Mesothelial cell of epicardium (in vitro differentiated cells): ENCODE measurements at regions not wholly inside any gene's neighbourhood (a gene's known extent, or its start where the extent isn't known, plus 50 kb on each side); places are given as distances from the start of the nearest gene placed in this dataset.

Experiments used
- DNase-seq, 2 experiments: peaks; one replicate each; pipeline ENCODE4 v3.0.0; 2021; ENCODE audit warnings: low spot score in 2 of 2; ENCODE audit not compliant: unreplicated experiment in 2 of 2
- H3K27ac Mint-ChIP-seq: 2 replicates; pipeline ENCODE4 v1.8.0; 2021; ENCODE audit warnings: mixed read lengths
- H3K27me3 Mint-ChIP-seq: 2 replicates; pipeline ENCODE4 v1.8.0; 2021; ENCODE audit warnings: low read depth, mixed read lengths
- H3K36me3 Mint-ChIP-seq: 2 replicates; pipeline ENCODE4 v1.8.0; 2021; ENCODE audit warnings: mixed read lengths
- H3K4me1 Mint-ChIP-seq: 2 replicates; pipeline ENCODE4 v1.8.0; 2021; ENCODE audit warnings: mixed read lengths
- H3K4me3 Mint-ChIP-seq: 2 replicates; pipeline ENCODE4 v1.8.0; 2021; ENCODE audit warnings: mild to moderate bottlenecking, moderate library complexity, mixed read lengths
- H3K9me3 Mint-ChIP-seq: 2 replicates; pipeline ENCODE4 v1.8.0; 2021; ENCODE audit warnings: mixed read lengths
- CTCF ChIP-seq: fragments of 200-600 bp; sonication (generic); IDR thresholded peaks from one replicate; pipeline ENCODE4 v1.5.0; 2021; ENCODE audit warnings: antibody characterized with exemption; ENCODE audit not compliant: unreplicated experiment

DNA sequence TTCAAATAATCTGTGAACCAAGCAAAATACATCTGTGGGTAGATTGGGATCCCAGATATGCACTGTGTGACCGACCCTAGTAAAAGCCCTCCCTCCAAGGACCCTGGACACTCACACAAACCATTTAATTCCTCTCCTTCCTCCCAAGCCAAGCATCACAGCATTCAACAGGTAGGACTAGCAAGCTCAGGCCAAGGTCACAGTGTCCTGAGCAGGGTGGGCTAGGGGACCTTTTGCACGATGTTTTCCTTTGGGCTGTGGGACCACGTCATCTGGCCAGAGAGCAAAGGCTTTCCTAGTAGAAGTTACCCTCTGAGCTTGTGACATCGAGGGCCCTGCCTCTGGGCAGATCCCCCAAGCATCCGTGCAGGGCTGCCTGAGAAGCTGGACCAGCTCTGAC is 297.6 kb upstream of the ZNF507 start:
- H3K9me3 Mint-ChIP-seq = no peaks in the 10 kb centered on the region
- no peak overlapping the region for H3K27ac Mint-ChIP-seq
- peaks cover 16% of the 10 kb centered on the region for H3K27me3 Mint-ChIP-seq
- DNase-seq = no peak
- TF ChIP-seq CTCF = no peak
- peaks cover 11% of the 10 kb centered on the region for H3K4me1 Mint-ChIP-seq
- H3K4me3 Mint-ChIP-seq = no peak overlapping the region
- H3K36me3 Mint-ChIP-seq = no peaks in the 10 kb centered on the region

- no peaks in the 10 kb centered on the region for H3K36me3 Mint-ChIP-seq
Observed at GRCh38 chr19:32053376-32053775, 292.0 kb upstream of the ZNF507 start.

GRCh38 chr19:32053861-32054260 is 291.5 kb upstream of the ZNF507 start:
- no peak for TF ChIP-seq CTCF
- Mint-ChIP-seq H3K4me3 (no peak overlapping the region), H3K36me3 (no peaks in the 10 kb centered on the region), H3K27ac (no peak overlapping the region), H3K9me3 (no peaks in the 10 kb centered on the region), H3K4me1 (no peaks in the 10 kb centered on the region), H3K27me3 (peaks cover 49% of the 10 kb centered on the region)
- no peak for DNase-seq

More at GRCh38 chr19:32053376-32053775, 292.0 kb upstream of the ZNF507 start:
- Mint-ChIP-seq H3K9me3 (no peaks in the 10 kb centered on the region), H3K27ac (no peak overlapping the region), H3K4me1 (no peaks in the 10 kb centered on the region), H3K4me3 (no peak overlapping the region), H3K27me3 (peaks cover 46% of the 10 kb centered on the region)
- TF ChIP-seq CTCF = no peak
- no peak for DNase-seq

GRCh38 chr19:32058131-32058530 is 287.3 kb upstream of the ZNF507 start:
- no peaks in the 10 kb centered on the region for H3K36me3 Mint-ChIP-seq
- no peak for DNase-seq
- TF ChIP-seq CTCF = no peak
- H3K27ac Mint-ChIP-seq = no peak overlapping the region
- H3K4me3 Mint-ChIP-seq = no peak overlapping the region
- H3K27me3 Mint-ChIP-seq = peaks cover 37% of the 10 kb centered on the region
- no peaks in the 10 kb centered on the region for H3K4me1 Mint-ChIP-seq
- no peaks in the 10 kb centered on the region for H3K9me3 Mint-ChIP-seq

DNA sequence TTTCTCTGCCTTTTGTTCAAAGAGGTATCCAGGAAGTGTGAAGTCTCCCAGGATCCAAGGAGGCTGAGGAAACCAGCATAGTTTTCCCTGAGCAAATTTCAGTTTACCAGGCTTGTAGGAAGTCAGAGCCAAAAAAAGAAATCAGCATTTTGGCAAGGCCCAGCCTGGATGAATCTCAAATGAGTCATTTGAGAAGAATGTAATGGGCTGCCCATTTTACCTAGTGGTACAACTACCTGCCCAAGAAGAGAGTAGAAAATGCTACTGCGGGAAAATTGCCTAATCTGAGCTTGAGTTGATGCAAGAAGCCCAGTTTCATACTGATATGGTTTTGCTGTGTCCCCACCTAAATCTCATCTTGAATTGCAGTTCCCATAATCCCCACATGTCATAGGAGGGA is 284.1 kb upstream of the ZNF507 start:
- Mint-ChIP-seq H3K4me3 (no peak overlapping the region), H3K36me3 (no peaks in the 10 kb centered on the region), H3K4me1 (no peaks in the 10 kb centered on the region), H3K9me3 (no peaks in the 10 kb centered on the region), H3K27ac (no peak overlapping the region), H3K27me3 (peaks cover 26% of the 10 kb centered on the region)
- DNase-seq = no peak
- no peak for TF ChIP-seq CTCF

- no peaks in the 10 kb centered on the region for H3K36me3 Mint-ChIP-seq
- peaks cover 7% of the 10 kb centered on the region for H3K27me3 Mint-ChIP-seq
- DNase-seq = no peak
- no peak overlapping the region for H3K4me3 Mint-ChIP-seq
- peaks cover 8% of the 10 kb centered on the region for H3K4me1 Mint-ChIP-seq
- H3K27ac Mint-ChIP-seq = no peak overlapping the region
- no peak for TF ChIP-seq CTCF
- no peaks in the 10 kb centered on the region for H3K9me3 Mint-ChIP-seq
Observed at GRCh38 chr19:32063601-32064000, 281.8 kb upstream of the ZNF507 start.
